Naive thymus-derived CD4-positive, alpha-beta T cell (primary cell): ENCODE measurements at regions not wholly inside any gene's neighbourhood (a gene's known extent, or its start where the extent isn't known, plus 50 kb on each side); places are given as distances from the start of the nearest gene placed in this dataset.

ENCODE experiments used
- ATAC-seq: fragments of 150-1000 bp; cut with Tn5 transposase; 2 replicates; pipeline ENCODE4 v1.10.0; 2021; ENCODE audit warnings: mild to moderate bottlenecking, moderate library complexity
- CTCF ChIA-PET: fragments of 350-600 bp; sonication (Branson Sonifier 250); formaldehyde crosslinking; loops from one replicate; lab custom pipeline; 2021; ENCODE audit warnings: antibody characterized with exemption; lab: Charles Lee
- POLR2A ChIA-PET: fragments of 350-600 bp; sonication (Branson Sonifier 250); formaldehyde crosslinking; loops from one replicate; lab custom pipeline; 2021; ENCODE audit warnings: antibody characterized with exemption, inconsistent platforms; lab: Charles Lee
- DNase-seq, 9 donors: peaks; one replicate each; pipeline versions ENCODE4 v3.0.0 to v3.0.0-alpha.2; 2020 to 2022; ENCODE audit warnings: mixed read lengths in 1 of 9
- H3K27ac ChIP-seq: one replicate; pipeline ENCODE4 v1.7.0; 2013; ENCODE audit warnings: mild to moderate bottlenecking, low read depth, low read length, moderate library complexity
- H3K27me3 ChIP-seq, 2 donors: one replicate each; pipeline ENCODE4 v1.7.0; 2013; ENCODE audit warnings: low read length in 2 of 2, mild to moderate bottlenecking in 2 of 2, moderate library complexity in 2 of 2; ENCODE audit not compliant: control insufficient read depth in 2 of 2, insufficient read depth in 2 of 2
- H3K36me3 ChIP-seq, 3 experiments: 1 replicate in 2 of 3; 2 replicates in 1 of 3; pipeline ENCODE4 v1.7.0; 2013; ENCODE audit warnings: low read length in 3 of 3, mild to moderate bottlenecking in 3 of 3, moderate library complexity in 1 of 3; ENCODE audit not compliant: insufficient read depth in 3 of 3, control insufficient read depth in 2 of 3
- H3K4me1 ChIP-seq, 2 donors: one replicate each; pipeline ENCODE4 v1.7.0; 2013; ENCODE audit warnings: low read length in 2 of 2, mild to moderate bottlenecking in 2 of 2, moderate library complexity in 1 of 2; ENCODE audit not compliant: control insufficient read depth in 2 of 2, insufficient read depth in 2 of 2
- H3K4me3 ChIP-seq: 2 replicates; pipeline ENCODE4 v1.7.0; 2013; ENCODE audit warnings: mild to moderate bottlenecking, low read length
- H3K9me3 ChIP-seq, 3 experiments: 1 replicate in 2 of 3; 2 replicates in 1 of 3; pipeline ENCODE4 v1.7.0; 2013; ENCODE audit warnings: low read length in 3 of 3; ENCODE audit not compliant: control insufficient read depth in 2 of 3
- H3K27ac Mint-ChIP-seq, 9 donors: one replicate each; pipeline ENCODE4 v1.8.0; 2020 to 2022; ENCODE audit warnings: mixed read lengths in 9 of 9, mild to moderate bottlenecking in 8 of 9, moderate library complexity in 5 of 9, inconsistent platforms in 2 of 9
- H3K27me3 Mint-ChIP-seq, 5 donors: one replicate each; pipeline ENCODE4 v1.8.0; 2021 to 2022; ENCODE audit warnings: mixed read lengths in 5 of 5, mild to moderate bottlenecking in 1 of 5
- H3K36me3 Mint-ChIP-seq, 5 donors: one replicate each; pipeline ENCODE4 v1.8.0; 2020 to 2022; ENCODE audit warnings: mixed read lengths in 5 of 5, mild to moderate bottlenecking in 3 of 5, inconsistent platforms in 1 of 5
- H3K4me1 Mint-ChIP-seq, 7 donors: one replicate each; pipeline ENCODE4 v1.8.0; 2020 to 2022; ENCODE audit warnings: mixed read lengths in 7 of 7, mild to moderate bottlenecking in 3 of 7, inconsistent platforms in 1 of 7
- H3K4me3 Mint-ChIP-seq, 10 donors: one replicate each; pipeline ENCODE4 v1.8.0; 2020 to 2022; ENCODE audit warnings: mild to moderate bottlenecking in 10 of 10, mixed read lengths in 10 of 10, moderate library complexity in 6 of 10, inconsistent platforms in 2 of 10
- H3K9me3 Mint-ChIP-seq, 11 donors: one replicate each; pipeline ENCODE4 v1.8.0; 2020 to 2022; ENCODE audit warnings: mixed read lengths in 11 of 11, mild to moderate bottlenecking in 4 of 11, inconsistent platforms in 1 of 11, moderate library complexity in 1 of 11
- intact Hi-C, 2 donors: fragments of 100-400 bp; cut with micrococcal nuclease; formaldehyde crosslinking; loops; one replicate each; pipeline ENCODE4 v1.15.1; 2023

- ATAC-seq (no peak), DNase-seq (no peak)
- Mint-ChIP-seq H3K27me3 (no peaks in the 10 kb centered on the region), H3K4me3 (no peak overlapping the region), H3K27ac (no peak overlapping the region), H3K9me3 (peaks cover 0 to 11% (median 2%) of the 10 kb centered on the region in 11 donors), H3K4me1 (peaks cover 0 to 2% (median 0%) of the 10 kb centered on the region in 7 donors), H3K36me3 (no peaks in the 10 kb centered on the region)
- Histone ChIP-seq H3K36me3 (no peaks in the 10 kb centered on the region), H3K4me3 (no peak overlapping the region), H3K27me3 (no peaks in the 10 kb centered on the region), H3K9me3 (no peaks in the 10 kb centered on the region), H3K4me1 (no peaks in the 10 kb centered on the region), H3K27ac (no peak overlapping the region)
- ChIA-PET CTCF (no interaction called here), POLR2A (no interaction called here)
- intact Hi-C loops, result no loop called here
These were observed 318.5 kb downstream of the INHBA start for GRCh38 chr7:41384418-41384817.

GRCh38 chr7:41383596-41383995 is 319.3 kb downstream of the INHBA start:
- ChIA-PET POLR2A (no interaction called here), CTCF (no interaction called here)
- Histone ChIP-seq H3K36me3 (no peaks in the 10 kb centered on the region), H3K4me1 (no peaks in the 10 kb centered on the region), H3K4me3 (no peak overlapping the region), H3K27ac (no peak overlapping the region), H3K27me3 (no peaks in the 10 kb centered on the region), H3K9me3 (no peaks in the 10 kb centered on the region)
- no peaks in the 10 kb centered on the region for H3K36me3 Mint-ChIP-seq
- peaks cover 0 to 9% (median 2%) of the 10 kb centered on the region in 11 donors for H3K9me3 Mint-ChIP-seq
- intact Hi-C loops, result no loop called here
- no peak for ATAC-seq
- DNase-seq, result no peak
- no peaks in the 10 kb centered on the region for H3K27me3 Mint-ChIP-seq
- no peak overlapping the region for H3K4me3 Mint-ChIP-seq
- H3K27ac Mint-ChIP-seq, result no peak overlapping the region
- peaks cover 0 to 2% (median 0%) of the 10 kb centered on the region in 7 donors for H3K4me1 Mint-ChIP-seq

- intact Hi-C loops, result no loop called here
- Mint-ChIP-seq H3K27me3 (no peaks in the 10 kb centered on the region), H3K36me3 (no peaks in the 10 kb centered on the region), H3K4me1 (no peaks in the 10 kb centered on the region), H3K4me3 (no peak overlapping the region), H3K27ac (no peak overlapping the region), H3K9me3 (peaks cover 0 to 4% (median 0%) of the 10 kb centered on the region in 11 donors)
- Histone ChIP-seq H3K27me3 (no peaks in the 10 kb centered on the region), H3K9me3 (no peaks in the 10 kb centered on the region), H3K4me3 (no peak overlapping the region), H3K36me3 (no peaks in the 10 kb centered on the region), H3K4me1 (no peaks in the 10 kb centered on the region), H3K27ac (no peak overlapping the region)
- POLR2A ChIA-PET, result no interaction called here
- ATAC-seq (no peak), DNase-seq (no peak)
- CTCF ChIA-PET, result interaction anchor here (0.5 kb wide), 1 partner anchor 21 kb away, joined by 4 read pairs; no protein-coding TSS in a partner anchor
These were observed 324.7 kb downstream of the INHBA start for GRCh38 chr7:41378156-41378555.

GRCh38 chr7:41375582-41375981 is 327.3 kb downstream of the INHBA start:
- DNase-seq (no peak), ATAC-seq (no peak)
- no peak overlapping the region for H3K4me3 Mint-ChIP-seq
- no peaks in the 10 kb centered on the region for H3K36me3 ChIP-seq
- H3K27me3 ChIP-seq, result no peaks in the 10 kb centered on the region
- CTCF ChIA-PET, result no interaction called here
- peaks cover 0 to 7% (median 0%) of the 10 kb centered on the region in 11 donors for H3K9me3 Mint-ChIP-seq
- no peak overlapping the region for H3K27ac ChIP-seq
- H3K9me3 ChIP-seq, result no peaks in the 10 kb centered on the region
- POLR2A ChIA-PET, result no interaction called here
- no peaks in the 10 kb centered on the region for H3K4me1 ChIP-seq
- no peak overlapping the region for H3K27ac Mint-ChIP-seq
- no peaks in the 10 kb centered on the region for H3K4me1 Mint-ChIP-seq
- no peaks in the 10 kb centered on the region for H3K36me3 Mint-ChIP-seq
- no peak overlapping the region for H3K4me3 ChIP-seq
- intact Hi-C loops, result no loop called here
- H3K27me3 Mint-ChIP-seq, result no peaks in the 10 kb centered on the region

- H3K4me3 Mint-ChIP-seq, result no peak overlapping the region
- Histone ChIP-seq H3K27me3 (no peaks in the 10 kb centered on the region), H3K9me3 (peaks cover 0 to 4% (median 0%) of the 10 kb centered on the region in 3 experiments), H3K36me3 (no peaks in the 10 kb centered on the region), H3K4me1 (no peaks in the 10 kb centered on the region), H3K4me3 (no peak overlapping the region), H3K27ac (no peak overlapping the region)
- intact Hi-C loops, result no loop called here
- H3K4me1 Mint-ChIP-seq, result no peaks in the 10 kb centered on the region
- ChIA-PET CTCF (no interaction called here), POLR2A (no interaction called here)
- no peak overlapping the region for H3K27ac Mint-ChIP-seq
- H3K36me3 Mint-ChIP-seq, result no peaks in the 10 kb centered on the region
- DNase-seq, result no peak
- H3K27me3 Mint-ChIP-seq, result no peaks in the 10 kb centered on the region
- H3K9me3 Mint-ChIP-seq, result peaks cover 0 to 11% (median 0%) of the 10 kb centered on the region in 11 donors
- no peak for ATAC-seq
These were observed 328.6 kb downstream of the INHBA start for GRCh38 chr7:41374150-41374848.

GRCh38 chr7:41367967-41368882 is 334.7 kb downstream of the INHBA start:
- Mint-ChIP-seq H3K9me3 (peaks cover 0 to 30% (median 9%) of the 10 kb centered on the region in 11 donors), H3K27me3 (no peaks in the 10 kb centered on the region), H3K4me1 (no peaks in the 10 kb centered on the region), H3K4me3 (no peak overlapping the region), H3K27ac (no peak overlapping the region), H3K36me3 (no peaks in the 10 kb centered on the region)
- H3K36me3 ChIP-seq, result no peaks in the 10 kb centered on the region
- intact Hi-C loops, result no loop called here
- ChIA-PET POLR2A (no interaction called here), CTCF (no interaction called here)
- no peaks in the 10 kb centered on the region for H3K27me3 ChIP-seq
- no peaks in the 10 kb centered on the region for H3K4me1 ChIP-seq
- ATAC-seq (no peak), DNase-seq (no peak)
- no peak overlapping the region for H3K4me3 ChIP-seq
- peaks cover 0 to 4% (median 0%) of the 10 kb centered on the region in 3 experiments for H3K9me3 ChIP-seq
- H3K27ac ChIP-seq, result no peak overlapping the region
